H7 (cell line): ENCODE measurements at regions not wholly inside any gene's neighbourhood (a gene's known extent, or its start where the extent isn't known, plus 50 kb on each side); places are given as distances from the start of the nearest gene placed in this dataset.
"Not testable (repeated sequence)": the region's sequence is repeated elsewhere in the genome, so short reads cannot be mapped to it uniquely, and the experiment has no call there.

Source experiments
- DNase-seq: peaks from one replicate; pipeline ENCODE4 v3.0.0; 2012
- H3K27me3 ChIP-seq: 2 replicates; pipeline ENCODE4 v1.6.0; 2011; ENCODE audit warnings: mild to moderate bottlenecking, low read length; ENCODE audit not compliant: control insufficient read depth, insufficient read depth
- H3K36me3 ChIP-seq: replicated peaks from 2 replicates; pipeline ENCODE4 v1.5.1; 2011; ENCODE audit warnings: low read length; ENCODE audit not compliant: control insufficient read depth, insufficient read depth
- H3K4me3 ChIP-seq: 2 replicates; pipeline ENCODE4 v1.5.1; 2011; ENCODE audit warnings: low read depth, mild to moderate bottlenecking, control low read depth, low read length, moderate library complexity; ENCODE audit not compliant: insufficient read depth

DNA sequence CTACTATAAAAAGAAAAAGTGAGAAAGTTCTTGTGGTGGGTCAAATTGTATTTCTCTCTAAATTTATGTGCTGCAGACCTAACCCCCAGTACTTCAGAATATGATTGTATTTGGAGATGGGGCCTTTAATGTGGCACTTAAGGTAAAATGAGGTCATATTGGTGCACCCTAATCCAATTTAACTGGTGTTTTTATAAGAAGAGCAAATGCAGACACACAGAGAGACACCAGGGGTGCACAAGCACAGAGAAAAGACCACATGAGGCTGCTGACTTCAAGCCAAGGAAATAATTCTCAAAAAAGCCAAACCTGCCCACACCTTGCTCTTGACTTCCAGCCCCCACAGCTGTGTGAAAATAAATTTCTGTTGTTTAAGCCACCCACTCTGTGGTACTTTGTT lies 80.2 kb upstream of the HTR4 start:
- H3K36me3 ChIP-seq: no peaks in the 10 kb centered on the region
- no peaks in the 10 kb centered on the region for H3K27me3 ChIP-seq
- H3K4me3 ChIP-seq: no peak overlapping the region
- DNase-seq: no peak

DNA sequence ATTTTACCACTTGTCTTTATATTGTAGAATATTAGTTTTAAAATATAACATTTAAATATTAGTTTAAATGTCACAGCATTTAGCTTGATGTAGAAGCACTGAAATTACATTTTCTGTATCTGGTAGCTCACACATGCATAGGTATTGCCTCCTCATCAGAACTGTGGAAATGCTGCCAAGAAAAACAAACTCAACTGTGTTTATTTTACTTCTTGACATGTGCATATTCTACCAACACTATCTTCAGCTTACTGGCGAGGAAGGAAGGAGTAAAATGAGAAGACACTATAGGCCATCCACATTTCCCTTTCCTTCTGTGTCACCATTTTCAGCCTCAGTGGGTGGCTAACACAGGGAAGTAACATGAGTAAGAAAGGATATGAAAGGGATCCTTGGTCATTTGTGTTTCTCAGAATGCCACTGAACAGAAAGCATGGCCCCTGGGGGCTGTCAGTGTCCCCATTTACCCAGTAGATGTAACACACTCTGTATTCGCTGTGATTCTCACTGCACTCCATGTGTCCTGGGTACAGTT lies 81.0 kb upstream of the HTR4 start:
- no peaks in the 10 kb centered on the region for H3K27me3 ChIP-seq

DNA sequence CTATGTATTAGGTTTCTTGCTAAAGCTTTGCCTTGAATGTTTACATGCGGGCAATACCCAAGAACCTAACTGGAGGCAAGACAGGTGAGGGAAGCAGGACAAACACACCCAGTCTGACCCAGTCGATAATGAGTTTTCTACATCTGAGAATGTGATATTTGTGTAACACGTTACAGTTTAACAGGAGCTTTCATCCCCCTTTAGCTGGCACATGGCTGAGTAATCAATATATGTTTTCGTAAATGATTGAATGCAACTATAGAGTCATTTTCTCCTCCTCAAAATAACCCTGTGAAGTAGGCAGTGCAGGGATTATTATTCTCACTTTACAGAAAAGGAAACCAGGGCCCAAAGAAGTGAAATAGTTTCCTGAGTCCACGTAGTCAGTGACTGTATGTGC lies 84.7 kb upstream of the HTR4 start:
- H3K4me3 ChIP-seq: no peak overlapping the region
- no peaks in the 10 kb centered on the region for H3K27me3 ChIP-seq
- no peaks in the 10 kb centered on the region for H3K36me3 ChIP-seq
- DNase-seq: no peak

More for the DNA sequence above, 81.0 kb upstream of the HTR4 start:
- H3K36me3 ChIP-seq: no peaks in the 10 kb centered on the region
- no peak overlapping the region for H3K4me3 ChIP-seq
- no peak for DNase-seq

DNA sequence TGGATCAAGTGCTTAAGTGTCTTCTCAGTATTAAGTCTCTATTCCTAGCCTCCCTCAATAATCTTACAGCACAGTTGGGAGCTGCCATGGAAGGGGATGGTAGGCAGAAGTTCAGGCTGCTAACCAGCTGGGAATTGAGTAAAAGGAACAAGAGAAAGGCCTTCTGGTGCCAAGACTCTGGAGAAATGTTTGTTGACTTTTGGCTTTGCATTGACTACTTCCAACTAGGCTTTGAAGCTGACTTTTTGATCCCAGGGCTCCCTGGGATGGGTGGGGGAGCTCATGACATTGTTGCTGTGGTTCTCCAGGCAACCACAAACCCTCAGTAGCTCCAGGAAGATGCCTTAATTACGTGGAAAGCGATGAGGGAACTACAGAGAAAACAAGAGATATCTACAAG lies 85.2 kb upstream of the HTR4 start:
- Histone ChIP-seq H3K4me3 (no peak overlapping the region), H3K27me3 (no peaks in the 10 kb centered on the region), H3K36me3 (no peaks in the 10 kb centered on the region)
- DNase-seq: no peak

GRCh38 chr5:148740079-148740858 lies 85.9 kb upstream of the HTR4 start:
- no peak for DNase-seq
- H3K4me3 ChIP-seq: no peak overlapping the region
- no peaks in the 10 kb centered on the region for H3K36me3 ChIP-seq
- no peaks in the 10 kb centered on the region for H3K27me3 ChIP-seq

DNA sequence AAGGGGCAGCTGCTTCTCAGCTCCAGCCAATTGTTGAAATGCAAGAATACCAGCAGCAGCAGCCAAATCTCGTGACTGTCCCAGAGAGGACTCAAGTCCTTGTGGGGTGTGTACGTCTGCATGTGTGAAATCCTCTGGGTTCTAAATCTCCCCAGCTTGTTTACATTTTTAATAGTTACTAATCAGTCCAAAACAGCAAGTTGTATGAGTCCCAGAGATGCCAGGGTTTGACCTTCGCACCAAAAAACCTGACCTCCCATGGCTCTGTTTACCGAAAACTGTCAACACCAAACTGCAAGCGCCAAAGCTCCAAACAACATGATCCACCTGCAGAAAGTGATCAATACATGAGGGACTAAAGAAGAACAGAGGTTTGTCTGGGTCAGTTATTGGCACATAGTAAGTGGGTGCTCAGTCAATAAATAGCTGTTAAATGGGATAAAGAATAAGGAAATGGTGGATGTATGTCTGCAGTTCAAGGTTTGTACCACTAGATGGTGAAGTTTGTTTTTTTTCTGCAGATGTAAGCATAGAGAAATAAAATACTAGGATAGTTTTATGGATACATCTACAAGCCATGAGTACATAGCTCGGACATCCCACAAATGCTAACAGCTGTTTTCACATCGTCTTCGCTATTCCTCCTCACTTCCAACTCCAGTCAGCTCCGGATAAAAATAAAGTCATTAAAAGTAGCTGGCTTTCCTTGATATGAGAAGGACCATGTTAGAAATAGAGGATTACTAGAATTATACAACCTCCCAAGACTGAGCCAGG lies 85.3 kb upstream of the ADRB2 start:
- H3K4me3 ChIP-seq: no peak overlapping the region
- H3K36me3 ChIP-seq: no peaks in the 10 kb centered on the region
- peak; percentile 18 for DNase-seq
- H3K27me3 ChIP-seq: no peaks in the 10 kb centered on the region

DNA sequence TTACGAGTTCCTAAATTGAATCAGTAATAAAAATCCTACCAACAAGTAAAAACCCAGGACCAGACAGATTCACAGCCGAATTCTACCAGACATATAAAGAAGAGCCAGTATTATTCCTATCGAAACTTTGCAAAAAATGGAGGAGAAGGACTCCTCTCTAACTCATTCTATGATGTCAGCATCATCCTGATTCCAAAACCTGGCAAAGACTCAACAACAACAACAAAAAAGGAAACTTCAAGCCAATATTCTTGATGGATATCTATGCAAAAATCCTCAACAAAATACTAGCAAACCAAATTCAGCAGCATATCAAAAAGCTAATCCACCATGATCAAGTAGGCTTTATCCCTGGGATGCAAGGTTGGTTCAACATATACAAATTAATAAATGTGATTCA lies 84.6 kb upstream of the ADRB2 start:
- not testable (repeated sequence) for H3K4me3 ChIP-seq, H3K27me3 ChIP-seq, DNase-seq, H3K36me3 ChIP-seq

- not testable (repeated sequence) for H3K4me3 ChIP-seq, H3K27me3 ChIP-seq, DNase-seq, H3K36me3 ChIP-seq
Observed at GRCh38 chr5:148744380-148744779, 82.0 kb upstream of the ADRB2 start.

DNA sequence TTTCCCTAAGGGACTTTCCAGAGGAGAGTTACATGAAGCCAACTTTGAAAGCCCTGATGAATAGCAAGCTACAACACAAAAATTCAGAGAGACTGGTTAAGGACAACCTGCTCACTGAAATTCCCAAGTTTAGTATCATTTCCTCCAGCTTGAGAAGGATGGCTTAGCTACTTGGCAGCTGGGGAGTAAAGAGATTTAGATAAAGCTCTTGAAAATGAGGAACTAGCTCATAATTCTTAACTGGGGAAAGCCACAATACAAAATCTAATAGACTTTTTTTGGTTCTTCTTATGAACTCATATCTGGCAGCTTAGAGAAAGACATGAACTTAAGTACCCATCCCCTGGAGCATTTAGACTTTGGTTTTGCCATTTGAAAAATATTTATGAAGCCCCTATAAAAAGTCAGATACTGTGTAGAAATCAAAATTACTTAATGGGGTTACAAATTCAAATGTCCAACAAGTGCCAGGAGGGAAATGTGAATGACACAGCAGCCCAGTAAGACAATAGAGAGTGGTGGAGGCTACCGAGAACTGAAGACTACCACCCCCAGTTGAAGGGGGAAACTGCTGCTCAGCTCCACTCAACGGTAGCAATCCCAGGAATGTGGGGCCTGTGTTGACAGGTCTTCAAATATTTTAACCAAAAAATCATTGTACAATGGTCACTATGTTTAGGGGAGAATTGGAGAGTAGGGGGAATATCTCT lies 79.4 kb upstream of the ADRB2 start:
- DNase-seq: no peak
- no peak overlapping the region for H3K4me3 ChIP-seq
- H3K36me3 ChIP-seq: no peaks in the 10 kb centered on the region
- H3K27me3 ChIP-seq: no peaks in the 10 kb centered on the region

DNA sequence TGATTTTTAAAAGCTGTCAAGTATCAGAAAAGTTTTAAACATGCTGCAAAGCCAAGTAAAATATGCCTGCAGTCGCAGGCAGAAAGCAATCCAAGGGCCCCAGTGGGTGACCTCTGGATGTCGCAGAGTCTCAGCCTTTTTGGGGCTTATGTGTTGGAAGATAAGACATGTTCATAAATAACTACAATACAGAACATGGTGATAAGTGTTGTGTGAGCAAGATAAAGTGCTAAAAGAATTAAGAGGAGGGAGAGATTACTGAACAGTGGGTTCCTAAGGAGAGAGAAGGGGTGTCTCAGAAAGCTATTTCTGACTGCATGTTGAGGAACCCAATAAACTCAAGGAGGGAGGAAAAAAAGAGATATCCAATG lies 78.9 kb upstream of the ADRB2 start:
- Histone ChIP-seq H3K27me3 (no peaks in the 10 kb centered on the region), H3K36me3 (no peaks in the 10 kb centered on the region), H3K4me3 (no peak overlapping the region)
- DNase-seq: no peak

- Histone ChIP-seq H3K4me3 (no peak overlapping the region), H3K36me3 (no peaks in the 10 kb centered on the region), H3K27me3 (no peaks in the 10 kb centered on the region)
- no peak for DNase-seq
Observed at GRCh38 chr5:148748702-148749392, 77.6 kb upstream of the ADRB2 start.

DNA sequence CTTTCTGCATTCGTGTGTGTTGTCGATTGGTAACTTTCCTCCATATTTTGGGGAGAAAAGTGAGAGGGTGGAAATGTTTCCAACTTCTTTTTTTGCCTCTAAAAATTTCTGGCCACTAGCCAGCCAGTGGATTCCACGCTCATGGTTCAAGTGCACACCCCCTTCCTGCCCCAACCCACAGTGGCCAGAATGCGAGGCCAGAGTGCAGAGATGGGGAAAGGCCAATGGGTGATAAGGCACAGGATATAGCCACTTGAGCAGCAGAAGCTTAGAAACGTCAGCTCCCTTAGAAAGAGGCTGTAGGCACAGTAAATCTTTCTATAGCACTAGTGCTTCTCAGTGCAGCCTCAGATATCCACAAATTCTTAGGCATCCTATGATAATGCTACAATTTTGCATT lies 75.8 kb upstream of the ADRB2 start:
- Histone ChIP-seq H3K4me3 (no peak overlapping the region), H3K36me3 (no peaks in the 10 kb centered on the region), H3K27me3 (no peaks in the 10 kb centered on the region)
- DNase-seq: no peak

DNA sequence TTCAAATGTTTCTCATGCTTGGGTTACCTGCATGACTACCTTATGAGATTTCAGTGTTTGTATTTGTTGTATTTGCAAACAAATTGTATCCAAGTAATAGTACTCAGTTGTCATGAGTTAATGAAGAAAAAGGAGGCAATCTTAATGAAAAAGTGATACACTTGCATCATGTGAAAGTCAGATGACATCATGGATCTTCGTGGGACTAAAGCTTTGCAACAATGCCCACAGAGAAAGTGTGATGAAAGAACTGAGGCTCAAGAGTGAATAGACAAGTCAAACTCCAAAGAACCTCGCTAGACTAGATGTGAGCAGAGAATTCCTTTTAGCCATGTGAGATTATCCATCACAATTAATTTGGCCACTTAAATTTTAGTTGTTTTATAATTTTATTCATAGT lies 75.4 kb upstream of the ADRB2 start:
- Histone ChIP-seq H3K4me3 (no peak overlapping the region), H3K27me3 (no peaks in the 10 kb centered on the region), H3K36me3 (no peaks in the 10 kb centered on the region)
- no peak for DNase-seq

DNA sequence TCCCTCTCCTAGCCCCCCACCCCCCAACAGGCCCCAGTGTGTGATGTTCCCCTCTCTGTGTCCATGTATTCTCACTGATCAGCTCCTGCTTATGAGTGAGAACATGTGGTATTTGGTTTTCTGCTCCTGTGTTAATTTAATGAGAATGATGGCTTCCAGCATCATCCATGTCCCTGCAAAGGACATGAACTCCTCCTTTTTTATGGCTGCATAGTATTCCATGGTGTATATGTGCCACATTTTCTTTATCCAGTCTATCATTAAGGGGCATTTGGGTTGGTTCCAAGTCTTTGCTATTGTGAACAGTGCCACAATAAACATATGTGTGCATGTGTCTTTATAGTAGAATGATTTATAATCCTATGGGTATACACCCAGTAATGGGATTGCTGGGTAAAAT lies 74.0 kb upstream of the ADRB2 start:
- not testable (repeated sequence) for H3K36me3 ChIP-seq, H3K27me3 ChIP-seq, H3K4me3 ChIP-seq, DNase-seq
